IMR-90 (cell line): ENCODE measurements at regions not wholly inside any gene's neighbourhood (a gene's known extent, or its start where the extent isn't known, plus 50 kb on each side); places are given as distances from the start of the nearest gene placed in this dataset.

Experiments
- ATAC-seq: fragments of 200-7000 bp; cut with Tn5 transposase; 2 replicates; pipeline ENCODE4 v1.9.1; 2020; ENCODE audit warnings: low read depth, mild to moderate bottlenecking, moderate library complexity
- BruUV-seq: library from RNA; stranded (reverse); fragments of 400-500 nt; replicated peaks from 2 replicates; lab custom pipeline; 2021; lab: Mats Ljungman, UMichigan
- CTCF ChIA-PET: fragments of 300-600 bp; formaldehyde crosslinking; extraction: SDS; loops from one replicate; lab custom pipeline; 2021; ENCODE audit warnings: antibody characterized with exemption; lab: Yijun Ruan, JAX
- POLR2A ChIA-PET: fragments of 300-600 bp; sonication (Branson Sonifier 250); formaldehyde crosslinking; loops from one replicate; lab custom pipeline; 2022; ENCODE audit warnings: antibody characterized with exemption; ENCODE audit not compliant: unreplicated experiment; lab: Charles Lee
- DNase-seq: peaks from one replicate; pipeline ENCODE4 v3.0.0; 2013
- H2AFZ ChIP-seq: replicated peaks from 2 replicates; pipeline ENCODE3; 2013; ENCODE audit warnings: low read length, mild to moderate bottlenecking; ENCODE audit not compliant: poor library complexity
- H2AK5ac ChIP-seq: 2 replicates; pipeline ENCODE4 v1.6.1; 2013; ENCODE audit warnings: low read depth, low read length, inconsistent platforms
- H2AK9ac ChIP-seq: replicated peaks from 2 replicates; pipeline ENCODE3; 2013; ENCODE audit warnings: mild to moderate bottlenecking, low read depth, low read length, moderate library complexity; ENCODE audit not compliant: poor library complexity
- H2BK120ac ChIP-seq: 2 replicates; pipeline ENCODE4 v1.6.1; 2013; ENCODE audit warnings: low read depth, low read length, inconsistent platforms
- H2BK15ac ChIP-seq: 3 replicates; pipeline ENCODE4 v1.6.1; 2013; ENCODE audit warnings: low read depth, low read length, inconsistent platforms
- H2BK20ac ChIP-seq: 2 replicates; pipeline ENCODE4 v1.6.1; 2013; ENCODE audit warnings: low read depth, mild to moderate bottlenecking, inconsistent platforms, low read length, moderate library complexity
- H2BK5ac ChIP-seq: 2 replicates; pipeline ENCODE4 v1.6.1; 2013; ENCODE audit warnings: mild to moderate bottlenecking, low read depth, low read length, inconsistent platforms; ENCODE audit not compliant: poor library complexity, severe bottlenecking
- H3K14ac ChIP-seq: replicated peaks from 2 replicates; pipeline ENCODE4 v1.6.1; 2013; ENCODE audit warnings: low read depth, low read length, inconsistent platforms
- H3K18ac ChIP-seq: 2 replicates; pipeline ENCODE4 v1.6.1; 2013; ENCODE audit warnings: low read depth, low read length, control low read depth
- H3K23ac ChIP-seq: 2 replicates; pipeline ENCODE4 v1.6.1; 2013; ENCODE audit warnings: low read depth, low read length, inconsistent platforms
- H3K27ac ChIP-seq: 2 replicates; pipeline ENCODE4 v1.5.1; 2013; ENCODE audit warnings: mild to moderate bottlenecking, control low read depth, low read length; ENCODE audit not compliant: insufficient read depth
- H3K27me3 ChIP-seq: 2 replicates; pipeline ENCODE4 v1.6.1; 2013; ENCODE audit warnings: low read length; ENCODE audit not compliant: control insufficient read depth, insufficient read depth
- H3K36me3 ChIP-seq: 2 replicates; pipeline ENCODE4 v1.6.1; 2013; ENCODE audit warnings: low read length, mixed read lengths; ENCODE audit not compliant: control insufficient read depth, insufficient read depth
- H3K4ac ChIP-seq: 2 replicates; pipeline ENCODE4 v1.6.1; 2013; ENCODE audit warnings: low read depth, low read length, inconsistent platforms
- H3K4me1 ChIP-seq: 2 replicates; pipeline ENCODE4 v1.6.1; 2013; ENCODE audit warnings: low read length, mixed read lengths; ENCODE audit not compliant: control insufficient read depth, insufficient read depth
- H3K4me2 ChIP-seq: 2 replicates; pipeline ENCODE4 v1.6.1; 2013; ENCODE audit warnings: low read depth, mild to moderate bottlenecking, control low read depth, low read length, moderate library complexity
- H3K4me3 ChIP-seq: 2 replicates; pipeline ENCODE4 v1.5.1; 2013; ENCODE audit warnings: low read depth, mild to moderate bottlenecking, control low read depth, low read length, moderate library complexity; ENCODE audit not compliant: insufficient read depth
- H3K56ac ChIP-seq: 2 replicates; pipeline ENCODE4 v1.6.1; 2013; ENCODE audit warnings: low read length, inconsistent platforms; ENCODE audit not compliant: insufficient read depth; ENCODE audit errors: extremely low read depth
- H3K79me1 ChIP-seq, 2 experiments: 2 replicates each; pipeline ENCODE4 v1.6.1; 2013; ENCODE audit warnings: low read length in 2 of 2, inconsistent platforms in 1 of 2, low read depth in 1 of 2
- H3K9ac ChIP-seq: 2 replicates; pipeline ENCODE4 v1.6.1; 2013; ENCODE audit warnings: low read depth, low read length, control low read depth
- H3K9me1 ChIP-seq: 2 replicates; pipeline ENCODE4 v1.6.1; 2013; ENCODE audit warnings: low read length, inconsistent platforms; ENCODE audit not compliant: insufficient read depth
- H3K9me3 ChIP-seq: 2 replicates; pipeline ENCODE4 v1.6.1; 2013; ENCODE audit warnings: low read length; ENCODE audit not compliant: control insufficient read depth, insufficient read depth
- H4K20me1 ChIP-seq: 2 replicates; pipeline ENCODE4 v1.6.1; 2013; ENCODE audit warnings: low read length, inconsistent platforms; ENCODE audit not compliant: insufficient read depth
- H4K5ac ChIP-seq: 2 replicates; pipeline ENCODE4 v1.6.1; 2013; ENCODE audit warnings: mild to moderate bottlenecking, low read depth, low read length, control low read depth
- H4K8ac ChIP-seq, 2 experiments: 2 replicates each; pipeline ENCODE4 v1.6.1; 2013; ENCODE audit warnings: low read depth in 2 of 2, low read length in 2 of 2, control low read depth in 1 of 2, inconsistent platforms in 1 of 2
- H4K91ac ChIP-seq: 2 replicates; pipeline ENCODE4 v1.6.1; 2013; ENCODE audit warnings: low read depth, low read length, inconsistent platforms; ENCODE audit not compliant: insufficient read depth
- BHLHE40 ChIP-seq: fragments of 150-350 bp; IDR thresholded peaks from 2 replicates; pipeline ENCODE4 v1.6.1; 2016; ENCODE audit warnings: mild to moderate bottlenecking, low read depth, low read length
- CEBPB ChIP-seq: IDR thresholded peaks from 2 replicates; pipeline ENCODE4 v1.6.1; 2012; ENCODE audit warnings: low read depth, low read length, improper control_type of control experiment
- CHD1 ChIP-seq: IDR thresholded peaks from 2 replicates; pipeline ENCODE4 v1.6.1; 2012; ENCODE audit warnings: low read depth, low read length, improper control_type of control experiment
- FOS ChIP-seq: fragments of 150-350 bp; IDR thresholded peaks from 2 replicates; pipeline ENCODE4 v1.6.1; 2016; ENCODE audit warnings: low read depth, low read length
- MAFK ChIP-seq: IDR thresholded peaks from 2 replicates; pipeline ENCODE4 v1.6.1; 2012; ENCODE audit warnings: low read depth, low read length, improper control_type of control experiment
- MAZ ChIP-seq: IDR thresholded peaks from 2 replicates; pipeline ENCODE4 v1.6.1; 2012; ENCODE audit warnings: low read depth, mild to moderate bottlenecking, low read length, improper control_type of control experiment, moderate library complexity, borderline replicate concordance
- MXI1 ChIP-seq: IDR thresholded peaks from 2 replicates; pipeline ENCODE4 v1.6.1; 2012; ENCODE audit warnings: low read depth, mild to moderate bottlenecking, low read length, moderate library complexity, borderline replicate concordance
- NFE2L2 ChIP-seq: fragments of 150-350 bp; IDR thresholded peaks from 2 replicates; pipeline ENCODE4 v1.6.1; 2016; ENCODE audit warnings: low read depth, mild to moderate bottlenecking, low read length
- POLR2A ChIP-seq: IDR thresholded peaks from 2 replicates; pipeline ENCODE4 v1.6.1; 2012; ENCODE audit warnings: mild to moderate bottlenecking, low read depth, low read length
- RAD21 ChIP-seq: IDR thresholded peaks from 2 replicates; pipeline ENCODE4 v1.6.1; 2012; ENCODE audit warnings: low read length, improper control_type of control experiment
- RCOR1 ChIP-seq: IDR thresholded peaks from 2 replicates; pipeline ENCODE4 v1.6.1; 2012; ENCODE audit warnings: mild to moderate bottlenecking, low read length, improper control_type of control experiment; ENCODE audit not compliant: insufficient replicate concordance
- RFX5 ChIP-seq: IDR thresholded peaks from 2 replicates; pipeline ENCODE4 v1.8.0; 2012; ENCODE audit warnings: low read depth, mild to moderate bottlenecking, low read length, moderate library complexity
- SMC3 ChIP-seq: fragments of 150-350 bp; IDR thresholded peaks from 2 replicates; pipeline ENCODE4 v1.6.1; 2016; ENCODE audit warnings: low read depth, mild to moderate bottlenecking, antibody characterized with exemption, low read length, moderate library complexity
- WGBS, 2 experiments: methylation state at CpG; one replicate each; pipeline versions ENCODE4 v1.1.5 to v1.1.7; 2013; ENCODE audit warnings: missing lambda C conversion rate in 2 of 2; ENCODE audit not compliant: insufficient read length in 1 of 2; ENCODE audit errors: extremely low coverage in 2 of 2; 5-methylcytosine and 5-hydroxymethylcytosine counted together
- dilution Hi-C: fragments of 300-500 bp; cut with HindIII; formaldehyde crosslinking; loops from one replicate; pipeline ENCODE4 v1.14.3; 2018; ENCODE audit warnings: low sequenced_read_pairs; ENCODE audit not compliant: unreplicated experiment
- in situ Hi-C: fragments of 300-500 bp; cut with MboI; formaldehyde crosslinking; loops from 3 replicates; pipeline ENCODE4 v1.14.3; 2019; ENCODE audit warnings: low sequenced_read_pairs, inconsistent platforms, mixed read lengths
- intact Hi-C: fragments of 100-400 bp; cut with micrococcal nuclease; formaldehyde crosslinking; loops from 2 replicates; pipeline ENCODE4 v1.10.0; 2022
- TF ChIP-seq, protein P1 (sequence below): conservative IDR thresholded peaks from 2 replicates; pipeline ENCODE4 v1.5.1; 2012; ENCODE audit warnings: mild to moderate bottlenecking, low read depth, low read length, improper control_type of control experiment
- TF ChIP-seq, protein P2 (sequence below): fragments of 150-350 bp; IDR thresholded peaks from 2 replicates; pipeline ENCODE4 v1.6.1; 2016; ENCODE audit warnings: low read depth, mild to moderate bottlenecking, low read length, moderate library complexity, borderline replicate concordance
- TF ChIP-seq, protein P3 (sequence below): fragments of 150-350 bp; IDR thresholded peaks from 2 replicates; pipeline ENCODE4 v1.6.1; 2017; ENCODE audit warnings: mild to moderate bottlenecking, antibody characterized with exemption, low read length, low read depth

DNA sequence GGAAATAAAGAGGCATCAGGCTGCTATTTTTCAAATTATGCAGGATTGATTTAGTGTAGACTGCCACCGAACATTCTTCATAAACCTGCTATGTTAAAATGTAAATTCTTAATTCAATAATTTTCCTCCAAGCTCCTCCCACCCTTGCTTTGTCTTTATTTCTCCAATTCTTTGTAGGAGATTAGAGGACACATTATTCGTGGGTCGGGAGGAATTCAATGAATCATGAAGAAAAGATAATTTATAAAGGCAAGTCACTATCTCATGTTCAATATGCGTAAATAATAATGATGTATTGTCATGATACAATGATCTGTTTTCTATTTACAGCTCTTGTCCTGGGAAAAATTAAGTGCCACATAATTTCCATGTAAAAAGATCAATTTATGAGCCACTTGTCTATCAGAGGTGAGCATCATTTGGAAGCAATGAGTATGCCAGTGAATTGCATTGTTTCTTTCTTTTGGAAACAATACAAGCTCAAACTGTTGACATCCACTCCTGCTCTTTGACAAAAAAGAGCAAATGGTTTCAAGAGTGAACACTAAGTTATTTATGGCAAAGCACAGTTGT, 148.0 kb upstream of the MITF start:
- Histone ChIP-seq H2AK5ac (no peak overlapping the region), H3K4me2 (no peak overlapping the region), H3K27ac (no peak overlapping the region), H4K5ac (no peak overlapping the region), H3K23ac (no peak overlapping the region), H2AK9ac (no peak overlapping the region), H4K8ac (no peak overlapping the region), H3K56ac (no peak overlapping the region), H2AFZ (no peak overlapping the region), H3K9ac (no peak overlapping the region), H3K36me3 (no peaks in the 10 kb centered on the region), H2BK20ac (no peak overlapping the region), H3K18ac (no peak overlapping the region), H4K91ac (no peak overlapping the region), H3K4me3 (no peak overlapping the region), H3K4me1 (no peaks in the 10 kb centered on the region), H3K9me1 (no peaks in the 10 kb centered on the region), H2BK120ac (no peak overlapping the region), H2BK5ac (no peak overlapping the region), H3K4ac (no peak overlapping the region), H3K14ac (no peak overlapping the region), H2BK15ac (no peak overlapping the region), H4K20me1 (no peaks in the 10 kb centered on the region), H3K9me3 (no peaks in the 10 kb centered on the region), H3K27me3 (no peaks in the 10 kb centered on the region), H3K79me1 (no peaks in the 10 kb centered on the region)
- TF ChIP-seq MXI1 (no peak), MAZ (no peak), SMC3 (no peak), FOS (no peak), RFX5 (no peak), CHD1 (no peak), BHLHE40 (no peak), MAFK (no peak), POLR2A (no peak), RAD21 (no peak), CEBPB (no peak), NFE2L2 (no peak), RCOR1 (no peak)
- TF ChIP-seq, protein P1, sequence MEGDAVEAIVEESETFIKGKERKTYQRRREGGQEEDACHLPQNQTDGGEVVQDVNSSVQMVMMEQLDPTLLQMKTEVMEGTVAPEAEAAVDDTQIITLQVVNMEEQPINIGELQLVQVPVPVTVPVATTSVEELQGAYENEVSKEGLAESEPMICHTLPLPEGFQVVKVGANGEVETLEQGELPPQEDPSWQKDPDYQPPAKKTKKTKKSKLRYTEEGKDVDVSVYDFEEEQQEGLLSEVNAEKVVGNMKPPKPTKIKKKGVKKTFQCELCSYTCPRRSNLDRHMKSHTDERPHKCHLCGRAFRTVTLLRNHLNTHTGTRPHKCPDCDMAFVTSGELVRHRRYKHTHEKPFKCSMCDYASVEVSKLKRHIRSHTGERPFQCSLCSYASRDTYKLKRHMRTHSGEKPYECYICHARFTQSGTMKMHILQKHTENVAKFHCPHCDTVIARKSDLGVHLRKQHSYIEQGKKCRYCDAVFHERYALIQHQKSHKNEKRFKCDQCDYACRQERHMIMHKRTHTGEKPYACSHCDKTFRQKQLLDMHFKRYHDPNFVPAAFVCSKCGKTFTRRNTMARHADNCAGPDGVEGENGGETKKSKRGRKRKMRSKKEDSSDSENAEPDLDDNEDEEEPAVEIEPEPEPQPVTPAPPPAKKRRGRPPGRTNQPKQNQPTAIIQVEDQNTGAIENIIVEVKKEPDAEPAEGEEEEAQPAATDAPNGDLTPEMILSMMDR = no peak
- TF ChIP-seq, protein P2, sequence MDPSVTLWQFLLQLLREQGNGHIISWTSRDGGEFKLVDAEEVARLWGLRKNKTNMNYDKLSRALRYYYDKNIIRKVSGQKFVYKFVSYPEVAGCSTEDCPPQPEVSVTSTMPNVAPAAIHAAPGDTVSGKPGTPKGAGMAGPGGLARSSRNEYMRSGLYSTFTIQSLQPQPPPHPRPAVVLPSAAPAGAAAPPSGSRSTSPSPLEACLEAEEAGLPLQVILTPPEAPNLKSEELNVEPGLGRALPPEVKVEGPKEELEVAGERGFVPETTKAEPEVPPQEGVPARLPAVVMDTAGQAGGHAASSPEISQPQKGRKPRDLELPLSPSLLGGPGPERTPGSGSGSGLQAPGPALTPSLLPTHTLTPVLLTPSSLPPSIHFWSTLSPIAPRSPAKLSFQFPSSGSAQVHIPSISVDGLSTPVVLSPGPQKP = no peak
- TF ChIP-seq, protein P3, sequence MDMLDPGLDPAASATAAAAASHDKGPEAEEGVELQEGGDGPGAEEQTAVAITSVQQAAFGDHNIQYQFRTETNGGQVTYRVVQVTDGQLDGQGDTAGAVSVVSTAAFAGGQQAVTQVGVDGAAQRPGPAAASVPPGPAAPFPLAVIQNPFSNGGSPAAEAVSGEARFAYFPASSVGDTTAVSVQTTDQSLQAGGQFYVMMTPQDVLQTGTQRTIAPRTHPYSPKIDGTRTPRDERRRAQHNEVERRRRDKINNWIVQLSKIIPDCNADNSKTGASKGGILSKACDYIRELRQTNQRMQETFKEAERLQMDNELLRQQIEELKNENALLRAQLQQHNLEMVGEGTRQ = no peak
- POLR2A ChIA-PET = interaction anchor here (0.6 kb wide), 1 partner anchor 226 kb away, joined by 3 read pairs; no protein-coding TSS in a partner anchor
- CTCF ChIA-PET = no interaction called here
- DNase-seq (no peak), ATAC-seq (no peak)
- no TSS peak for BruUV-seq
- dilution Hi-C loops (no loop called here), in situ Hi-C loops (no loop called here), intact Hi-C loops (no loop called here)
- WGBS, 2 experiments = no CpG with 5 or more reads among the region's 4 CpGs
